Dendritic cell treated with granulocyte-macrophage colony-stimulating factor and Interleukin-4, amounts not matched to agents 40 ng/mL and 50 ng/mL, for 4 days (primary cell): ENCODE measurements at regions not wholly inside any gene's neighbourhood (a gene's known extent, or its start where the extent isn't known, plus 50 kb on each side); places are given as distances from the start of the nearest gene placed in this dataset.
"Not testable (repeated sequence)": the region's sequence is repeated elsewhere in the genome, so short reads cannot be mapped to it uniquely, and the experiment has no call there.

ENCODE experiments used
- H3K27ac Mint-ChIP-seq: one replicate; pipeline ENCODE4 v1.8.0; 2022; ENCODE audit warnings: mild to moderate bottlenecking, mixed read lengths
- H3K27me3 Mint-ChIP-seq: one replicate; pipeline ENCODE4 v1.8.0; 2022; ENCODE audit warnings: mild to moderate bottlenecking, mixed read lengths
- H3K36me3 Mint-ChIP-seq: one replicate; pipeline ENCODE4 v1.8.0; 2022; ENCODE audit warnings: low read depth, mixed read lengths
- H3K4me1 Mint-ChIP-seq: one replicate; pipeline ENCODE4 v1.8.0; 2022; ENCODE audit warnings: low read depth, mixed read lengths
- H3K4me3 Mint-ChIP-seq: one replicate; pipeline ENCODE4 v1.8.0; 2022; ENCODE audit warnings: mild to moderate bottlenecking, moderate library complexity, mixed read lengths
- H3K9me3 Mint-ChIP-seq: one replicate; pipeline ENCODE4 v1.8.0; 2022; ENCODE audit warnings: mixed read lengths
- intact Hi-C: fragments of 100-400 bp; cut with micrococcal nuclease; formaldehyde crosslinking; loops from one replicate; pipeline ENCODE4 v1.15.0; 2022

DNA sequence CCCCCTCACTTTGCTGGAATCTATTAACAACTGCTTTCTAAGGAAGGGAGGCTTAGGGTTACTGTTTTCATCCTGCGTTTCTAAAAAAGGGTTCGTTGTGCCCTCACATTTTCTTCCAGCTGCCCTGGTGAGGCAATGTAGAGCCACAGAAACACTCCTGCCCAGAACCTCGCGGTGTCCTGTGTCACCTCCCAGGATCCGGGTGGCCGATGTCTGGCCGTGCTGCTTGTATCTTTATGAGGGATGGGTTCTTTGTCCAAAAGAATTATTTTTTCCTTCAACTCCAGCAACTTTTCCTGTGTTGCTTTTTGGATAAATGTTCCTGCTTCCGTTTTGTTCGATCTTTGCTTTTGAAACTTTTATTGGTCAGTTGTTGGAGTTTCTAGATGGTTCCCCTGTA, 291.8 kb upstream of the HS6ST1 start:
- no peak overlapping the region for H3K27ac Mint-ChIP-seq
- no peaks in the 10 kb centered on the region for H3K9me3 Mint-ChIP-seq
- H3K36me3 Mint-ChIP-seq: no peaks in the 10 kb centered on the region
- H3K4me3 Mint-ChIP-seq: no peak overlapping the region
- intact Hi-C loops: no loop called here
- no peaks in the 10 kb centered on the region for H3K27me3 Mint-ChIP-seq
- no peaks in the 10 kb centered on the region for H3K4me1 Mint-ChIP-seq

DNA sequence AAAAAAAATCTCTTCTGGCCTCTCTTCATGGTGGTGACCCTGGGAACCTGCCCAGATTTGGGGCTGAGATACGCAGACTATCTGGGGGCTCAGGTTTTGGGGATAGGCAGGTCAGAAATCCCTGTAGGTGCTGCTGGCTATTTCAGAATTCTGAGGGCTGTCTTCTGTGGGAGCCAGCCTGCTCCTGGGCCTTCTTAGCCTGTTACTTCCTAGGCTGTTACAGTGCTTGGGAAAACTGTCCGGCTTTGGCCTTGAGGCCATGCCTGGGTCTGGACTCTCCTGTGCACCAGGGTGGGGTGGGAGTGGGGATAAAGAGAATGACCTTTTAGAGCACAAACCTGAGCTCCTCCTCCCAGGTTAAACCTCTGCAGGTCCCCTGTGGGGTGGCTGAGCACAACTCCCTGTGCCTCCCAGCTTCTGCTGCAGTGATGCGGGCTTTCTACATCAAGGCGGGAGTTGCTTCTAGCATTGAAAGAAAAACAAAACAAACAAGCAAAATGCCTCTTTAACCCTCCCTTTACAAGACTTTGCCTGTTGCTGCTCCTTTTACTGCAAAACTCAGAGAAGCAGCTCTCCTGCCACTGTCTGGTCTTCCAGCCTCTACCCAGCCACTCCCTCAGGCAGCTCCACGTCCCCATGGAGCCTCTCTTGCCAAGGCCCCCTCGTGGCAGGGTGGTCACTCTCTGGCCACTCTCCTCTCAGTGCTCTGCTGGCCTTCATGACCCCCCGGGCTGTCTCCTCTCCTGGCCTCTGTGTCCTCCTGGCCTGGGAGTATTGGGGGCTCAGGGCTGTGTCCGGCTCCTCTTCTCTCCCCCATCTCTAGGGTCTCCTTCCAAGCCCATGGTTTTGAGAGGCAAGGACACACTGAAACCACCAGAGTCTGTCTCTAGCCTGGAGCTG, 293.0 kb upstream of the HS6ST1 start:
- no peak overlapping the region for H3K4me3 Mint-ChIP-seq
- H3K36me3 Mint-ChIP-seq: no peaks in the 10 kb centered on the region
- no peaks in the 10 kb centered on the region for H3K27me3 Mint-ChIP-seq
- H3K27ac Mint-ChIP-seq: no peak overlapping the region
- intact Hi-C loops: no loop called here
- H3K9me3 Mint-ChIP-seq: no peaks in the 10 kb centered on the region
- H3K4me1 Mint-ChIP-seq: no peaks in the 10 kb centered on the region

DNA sequence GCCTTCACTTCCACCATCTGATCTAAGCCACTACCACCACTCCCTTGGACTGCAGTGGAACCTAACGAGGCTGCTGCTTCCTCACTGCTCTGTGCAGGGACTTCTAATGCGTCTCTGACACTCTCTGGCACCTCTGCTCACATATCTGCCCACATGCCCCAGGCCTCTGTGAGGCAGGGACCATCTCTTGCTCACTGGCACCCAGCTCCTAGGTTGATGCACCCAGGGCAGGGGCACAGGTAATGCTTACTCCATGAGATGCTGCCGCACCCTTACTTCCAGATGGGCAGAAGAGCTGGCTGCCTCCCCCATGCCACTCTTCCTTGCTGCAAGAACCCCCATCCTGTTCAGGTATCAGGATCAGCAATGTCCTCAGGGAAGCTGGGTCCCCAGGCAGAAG, 294.0 kb upstream of the HS6ST1 start:
- Mint-ChIP-seq H3K27me3 (peaks cover 2% of the 10 kb centered on the region), H3K9me3 (no peaks in the 10 kb centered on the region), H3K27ac (no peak overlapping the region), H3K36me3 (no peaks in the 10 kb centered on the region), H3K4me3 (no peak overlapping the region), H3K4me1 (no peaks in the 10 kb centered on the region)
- intact Hi-C loops: no loop called here

DNA sequence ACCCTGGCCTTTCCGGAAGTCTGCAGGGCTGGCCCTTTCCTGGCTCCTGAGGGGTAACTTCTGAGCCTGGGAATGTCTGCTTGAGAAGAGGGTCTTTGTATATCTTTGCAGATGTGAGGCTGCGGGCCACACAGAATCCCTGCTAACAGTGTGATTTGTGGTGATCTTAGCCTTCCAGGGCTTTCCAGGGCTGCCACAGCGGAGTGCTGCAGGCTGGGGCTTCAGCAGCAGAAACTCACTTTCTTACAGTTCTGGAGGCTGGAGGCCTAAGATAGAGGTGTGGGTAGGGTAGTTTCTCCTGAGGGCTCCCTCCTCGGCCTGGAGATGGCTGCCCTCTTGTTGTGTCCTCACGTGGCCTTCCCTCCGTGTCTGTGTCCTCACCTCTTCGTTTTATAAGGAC, 294.7 kb upstream of the HS6ST1 start:
- no peak overlapping the region for H3K27ac Mint-ChIP-seq
- no peaks in the 10 kb centered on the region for H3K9me3 Mint-ChIP-seq
- no peaks in the 10 kb centered on the region for H3K36me3 Mint-ChIP-seq
- intact Hi-C loops: no loop called here
- H3K4me1 Mint-ChIP-seq: peaks cover 6% of the 10 kb centered on the region
- H3K4me3 Mint-ChIP-seq: no peak overlapping the region
- H3K27me3 Mint-ChIP-seq: peaks cover 2% of the 10 kb centered on the region

DNA sequence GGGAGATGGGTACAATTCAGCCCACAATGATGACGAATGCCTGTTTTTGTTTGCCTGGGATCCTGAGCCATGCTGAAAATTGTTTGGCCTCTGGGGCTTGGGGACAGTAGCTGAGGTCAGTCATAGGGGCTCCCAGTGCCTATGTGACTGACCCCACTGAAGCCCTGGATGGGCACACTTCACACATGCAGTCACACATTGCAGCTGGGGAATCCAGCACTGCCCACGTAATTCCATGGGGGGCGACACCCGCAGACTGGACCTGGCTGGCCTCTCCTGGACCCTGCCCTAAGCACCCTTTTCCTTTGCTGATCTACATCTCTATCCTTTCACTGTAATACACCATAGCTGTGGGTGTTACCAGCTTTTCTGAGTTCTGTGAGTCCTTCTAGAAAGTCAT, 295.2 kb upstream of the HS6ST1 start:
- intact Hi-C loops: no loop called here
- no peaks in the 10 kb centered on the region for H3K36me3 Mint-ChIP-seq
- H3K27me3 Mint-ChIP-seq: peaks cover 2% of the 10 kb centered on the region
- peaks cover 11% of the 10 kb centered on the region for H3K4me1 Mint-ChIP-seq
- H3K27ac Mint-ChIP-seq: no peak overlapping the region
- H3K9me3 Mint-ChIP-seq: no peaks in the 10 kb centered on the region
- H3K4me3 Mint-ChIP-seq: no peak overlapping the region

DNA sequence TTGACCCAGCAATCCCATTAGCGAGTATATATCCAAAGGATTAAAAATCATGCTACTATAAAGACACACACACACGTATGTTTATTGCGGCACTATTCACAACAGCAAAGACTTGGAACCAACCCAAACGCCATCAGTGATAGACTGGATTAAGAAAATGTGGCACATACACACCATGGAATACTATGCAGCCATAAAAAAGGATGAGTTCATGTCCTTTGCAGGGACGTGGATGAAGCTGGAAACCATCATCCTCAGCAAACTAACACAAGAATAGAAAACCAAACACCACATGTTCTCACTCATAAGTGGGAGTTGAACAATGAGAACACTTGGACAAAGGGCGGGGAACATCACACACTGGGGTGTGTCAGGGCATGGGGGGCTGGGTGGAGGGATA, 296.2 kb upstream of the HS6ST1 start:
- H3K9me3 Mint-ChIP-seq, H3K27me3 Mint-ChIP-seq, intact Hi-C loops, H3K27ac Mint-ChIP-seq, H3K4me3 Mint-ChIP-seq, H3K36me3 Mint-ChIP-seq: not testable (repeated sequence)
- peaks cover 11% of the 10 kb centered on the region for H3K4me1 Mint-ChIP-seq

DNA sequence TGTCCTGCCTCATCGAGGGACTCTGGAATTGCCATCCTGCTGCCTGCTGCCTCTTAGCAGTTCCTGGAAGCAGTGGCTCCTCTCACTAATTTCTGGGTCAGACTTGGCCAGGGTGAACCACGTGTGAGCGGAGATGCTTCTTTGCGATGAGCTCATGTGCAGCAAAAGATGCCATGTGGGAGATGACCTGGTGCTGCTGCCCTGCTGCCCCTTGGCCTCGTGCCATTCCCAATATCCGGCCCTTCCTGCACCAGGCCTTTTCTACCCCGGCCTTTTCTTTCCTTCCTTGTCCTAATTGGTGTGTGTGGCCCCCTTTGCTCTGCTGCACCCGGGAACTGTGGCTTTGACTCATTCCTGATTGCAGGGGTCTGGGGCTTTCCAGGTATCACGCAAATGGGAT, 296.9 kb upstream of the HS6ST1 start:
- Mint-ChIP-seq H3K36me3 (no peaks in the 10 kb centered on the region), H3K4me1 (peaks cover 11% of the 10 kb centered on the region), H3K9me3 (no peaks in the 10 kb centered on the region), H3K4me3 (no peak overlapping the region), H3K27me3 (peaks cover 2% of the 10 kb centered on the region), H3K27ac (no peak overlapping the region)
- intact Hi-C loops: no loop called here

DNA sequence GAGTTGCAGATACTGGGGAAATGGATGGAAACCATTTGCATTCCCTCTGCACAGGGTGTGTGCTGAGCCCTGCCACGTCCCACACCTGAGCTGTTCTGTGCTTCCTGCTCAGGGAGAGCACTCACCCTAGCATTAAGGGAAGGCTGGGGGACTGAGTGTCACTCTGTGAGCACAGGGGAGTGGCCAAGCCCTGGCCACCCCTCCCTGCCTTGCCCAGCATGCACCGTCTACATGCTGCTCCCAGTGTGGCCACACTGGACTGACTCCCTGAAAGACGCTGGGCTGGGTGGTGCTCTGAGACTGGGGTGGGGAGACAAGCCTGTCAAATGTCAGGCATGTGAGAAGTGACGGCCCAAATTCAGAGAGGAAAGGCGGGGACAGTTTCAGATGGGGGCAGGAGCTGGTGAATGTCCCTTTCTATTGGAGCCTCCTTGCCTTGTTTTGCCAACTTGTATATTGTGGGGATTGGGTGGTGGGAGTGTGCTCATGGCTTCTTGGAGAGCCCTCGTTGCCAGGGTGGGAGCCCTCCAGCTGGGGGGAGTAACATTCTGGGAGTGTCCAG, 298.4 kb upstream of the HS6ST1 start:
- H3K4me1 Mint-ChIP-seq: peaks cover 24% of the 10 kb centered on the region
- H3K4me3 Mint-ChIP-seq: no peak overlapping the region
- H3K9me3 Mint-ChIP-seq: no peaks in the 10 kb centered on the region
- H3K27me3 Mint-ChIP-seq: peaks cover 5% of the 10 kb centered on the region
- no peaks in the 10 kb centered on the region for H3K36me3 Mint-ChIP-seq
- intact Hi-C loops: no loop called here
- H3K27ac Mint-ChIP-seq: no peak overlapping the region

DNA sequence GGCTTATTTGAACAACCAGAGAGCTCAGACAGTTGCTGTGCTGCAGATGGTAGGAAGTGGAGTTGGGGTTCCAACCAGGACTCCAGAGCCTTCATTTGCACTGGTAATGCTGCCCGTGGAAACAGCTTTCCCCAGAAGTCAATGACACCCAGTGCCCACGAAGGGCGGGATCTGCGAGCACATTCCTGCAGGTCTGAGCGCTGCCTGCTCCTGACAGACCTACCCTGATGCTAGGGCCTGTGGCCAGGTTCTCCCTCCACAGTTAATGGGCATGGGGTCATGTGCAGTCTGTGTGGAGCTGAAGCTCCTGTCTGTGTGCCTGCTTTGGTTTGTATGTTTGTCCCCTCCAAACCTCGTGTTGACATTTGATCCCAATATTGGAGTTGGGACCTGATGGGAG, 299.0 kb upstream of the HS6ST1 start:
- Mint-ChIP-seq H3K36me3 (no peaks in the 10 kb centered on the region), H3K27ac (no peak overlapping the region), H3K27me3 (peaks cover 5% of the 10 kb centered on the region), H3K9me3 (no peaks in the 10 kb centered on the region), H3K4me3 (no peak overlapping the region), H3K4me1 (peaks cover 29% of the 10 kb centered on the region)
- intact Hi-C loops: no loop called here

DNA sequence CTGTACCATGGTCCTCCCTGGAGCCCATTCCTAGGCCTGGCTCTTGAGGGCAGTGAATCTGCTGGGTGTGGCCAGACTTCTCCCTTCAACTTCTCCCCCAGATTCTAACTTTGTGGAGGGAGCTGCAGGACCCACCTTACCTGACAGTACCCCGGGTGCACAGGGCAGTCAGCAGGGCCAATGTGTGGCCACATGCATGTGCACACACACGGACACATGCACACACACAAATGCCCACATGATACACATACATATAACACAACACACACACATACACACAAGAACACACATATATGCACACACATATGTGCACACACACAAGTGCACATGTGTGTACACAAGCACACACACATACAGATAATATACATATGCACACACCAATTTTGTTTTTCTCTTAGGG, 300.0 kb upstream of the HS6ST1 start:
- intact Hi-C loops: no loop called here
- Mint-ChIP-seq H3K4me1 (peaks cover 39% of the 10 kb centered on the region), H3K27me3 (peaks cover 5% of the 10 kb centered on the region), H3K36me3 (no peaks in the 10 kb centered on the region), H3K9me3 (no peaks in the 10 kb centered on the region), H3K27ac (no peak overlapping the region), H3K4me3 (no peak overlapping the region)

DNA sequence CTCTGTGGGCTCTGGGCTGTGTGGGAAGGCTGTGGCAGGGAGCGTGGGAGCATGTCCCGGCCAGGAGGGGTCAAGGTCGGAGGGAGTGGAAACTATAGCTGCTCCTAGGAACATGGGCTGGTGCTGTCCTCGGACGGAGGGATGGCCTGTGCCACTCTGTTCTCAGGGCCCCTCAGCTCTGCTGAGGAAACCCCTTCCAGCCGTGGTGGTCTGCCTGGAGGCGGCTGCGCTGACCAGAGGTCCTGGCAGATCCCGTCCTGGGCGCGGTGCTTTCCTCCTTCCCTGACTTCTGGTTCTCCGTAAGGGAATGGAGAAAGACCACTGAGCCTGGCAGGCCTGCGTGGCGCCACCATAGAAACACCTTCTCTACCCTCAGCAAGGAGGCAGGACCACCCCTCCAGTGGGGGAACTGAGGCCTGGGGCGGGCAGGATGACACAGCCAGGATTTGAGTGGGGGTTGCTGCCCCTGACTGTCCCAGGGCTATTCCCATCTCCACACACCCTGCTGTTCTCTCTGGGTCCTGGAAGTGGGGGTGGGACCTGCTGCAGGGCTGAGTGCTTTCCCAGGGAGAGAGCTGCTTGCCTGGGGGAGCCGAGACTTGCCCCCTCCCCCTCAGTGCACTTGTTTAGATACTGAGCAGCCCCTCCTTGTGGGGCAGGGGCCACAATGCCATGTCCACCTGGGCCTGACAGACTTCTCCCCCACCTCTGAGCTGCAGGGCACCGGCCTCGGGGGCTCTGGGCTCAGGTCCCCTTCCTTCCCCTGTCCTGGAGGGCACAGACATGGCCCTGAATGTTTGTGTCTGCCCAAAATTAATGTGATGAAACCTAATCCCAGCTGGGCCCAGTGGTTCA, 301.0 kb upstream of the HS6ST1 start:
- H3K36me3 Mint-ChIP-seq: no peaks in the 10 kb centered on the region
- peaks cover 7% of the 10 kb centered on the region for H3K27me3 Mint-ChIP-seq
- peaks cover 50% of the 10 kb centered on the region for H3K4me1 Mint-ChIP-seq
- no peaks in the 10 kb centered on the region for H3K9me3 Mint-ChIP-seq
- H3K27ac Mint-ChIP-seq: peak overlapping the region; percentile 20
- no peak overlapping the region for H3K4me3 Mint-ChIP-seq
- intact Hi-C loops: no loop called here

DNA sequence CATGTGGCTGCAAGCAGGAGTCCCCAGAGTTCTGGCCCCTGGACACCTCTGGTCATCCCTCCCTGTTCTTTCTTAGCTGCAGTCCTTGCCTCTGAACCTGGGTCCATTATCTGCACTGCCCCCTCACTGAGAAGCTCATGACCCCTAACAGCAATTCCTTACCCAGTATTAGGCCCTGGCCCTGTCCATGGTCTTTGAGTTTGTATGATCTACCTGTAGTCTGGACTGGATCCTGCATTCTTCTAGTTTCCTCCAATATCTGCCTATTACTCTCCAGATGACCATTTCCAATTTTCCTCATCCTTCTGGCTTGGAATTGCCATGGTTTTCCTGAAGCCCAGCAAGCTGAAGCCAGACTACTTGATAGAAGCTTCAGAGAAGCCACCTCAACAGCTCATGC, 302.4 kb upstream of the HS6ST1 start:
- peaks cover 54% of the 10 kb centered on the region for H3K4me1 Mint-ChIP-seq
- H3K4me3 Mint-ChIP-seq: no peak overlapping the region
- peak overlapping the region; percentile 61 for H3K27ac Mint-ChIP-seq
- peaks cover 13% of the 10 kb centered on the region for H3K27me3 Mint-ChIP-seq
- intact Hi-C loops: no loop called here
- H3K9me3 Mint-ChIP-seq: no peaks in the 10 kb centered on the region
- no peaks in the 10 kb centered on the region for H3K36me3 Mint-ChIP-seq

DNA sequence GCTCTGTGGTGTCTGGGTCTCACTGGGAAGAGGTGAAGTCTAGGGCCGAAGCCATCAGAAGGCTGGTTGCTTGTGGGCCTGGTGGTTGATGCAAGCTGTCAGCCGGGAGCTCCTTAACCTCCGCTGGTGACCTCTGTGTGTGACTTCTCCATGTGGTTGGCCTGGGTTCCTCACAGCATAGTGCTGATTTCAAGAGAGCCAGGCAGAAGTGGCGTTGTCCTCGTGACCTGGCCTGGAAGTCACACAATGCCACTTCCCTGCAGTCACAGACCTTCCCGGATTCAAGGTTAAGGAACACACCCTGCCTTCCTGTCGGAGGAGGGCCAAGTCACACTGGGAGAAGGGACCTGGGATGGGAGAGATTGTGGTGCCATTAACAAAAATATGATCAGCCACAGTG, 303.7 kb upstream of the HS6ST1 start:
- Mint-ChIP-seq H3K4me3 (no peak overlapping the region), H3K27me3 (peaks cover 15% of the 10 kb centered on the region), H3K36me3 (no peaks in the 10 kb centered on the region), H3K9me3 (no peaks in the 10 kb centered on the region), H3K4me1 (peaks cover 67% of the 10 kb centered on the region), H3K27ac (peak overlapping the region; percentile 45)
- intact Hi-C loops: no loop called here

DNA sequence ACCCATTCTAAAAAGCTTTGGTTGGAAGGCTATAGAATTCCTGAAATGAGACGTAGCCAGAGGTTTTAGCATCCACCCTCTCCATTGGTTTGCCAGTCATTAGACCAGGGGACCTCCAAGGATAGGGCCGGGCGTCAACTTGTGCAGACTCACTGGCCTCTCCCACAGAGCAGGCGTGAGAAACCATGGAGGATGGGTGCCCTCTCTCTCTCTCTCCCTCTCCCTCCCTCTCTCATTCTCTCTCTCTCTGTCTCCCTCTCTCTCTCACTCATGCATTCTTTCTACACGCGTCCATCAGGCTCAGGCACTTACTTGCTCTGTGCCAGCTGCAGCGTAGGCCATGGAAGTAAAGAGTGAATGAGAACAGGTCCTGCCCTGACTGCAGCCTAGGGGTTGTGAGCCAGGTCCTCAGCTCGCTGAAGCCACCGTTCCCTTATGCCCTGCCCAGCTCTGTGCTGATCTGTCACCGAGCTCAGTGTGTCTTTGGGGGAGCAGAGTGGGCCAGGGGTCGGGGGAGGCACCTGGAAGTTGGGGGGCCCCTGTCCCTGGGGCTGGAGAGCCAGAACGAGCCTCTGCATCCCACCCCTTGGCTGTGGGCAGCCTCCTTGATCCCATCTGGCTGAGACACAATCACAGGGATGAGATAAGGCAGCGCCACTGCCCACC, 304.4 kb upstream of the HS6ST1 start:
- H3K27ac Mint-ChIP-seq: peak overlapping the region; percentile 47
- no peaks in the 10 kb centered on the region for H3K36me3 Mint-ChIP-seq
- H3K4me3 Mint-ChIP-seq: no peak overlapping the region
- H3K27me3 Mint-ChIP-seq: peaks cover 17% of the 10 kb centered on the region
- intact Hi-C loops: no loop called here
- H3K9me3 Mint-ChIP-seq: no peaks in the 10 kb centered on the region
- H3K4me1 Mint-ChIP-seq: peaks cover 66% of the 10 kb centered on the region
